Putamen (tissue), 1 donor: ENCODE measurements at regions not wholly inside any gene's neighbourhood (a gene's known extent, or its start where the extent isn't known, plus 50 kb on each side); places are given as distances from the start of the nearest gene placed in this dataset.
"Not testable (repeated sequence)": the region's sequence is repeated elsewhere in the genome, so short reads cannot be mapped to it uniquely, and the experiment has no call there.

Source experiments
- DNase-seq: peaks from one replicate; pipeline ENCODE4 v3.0.0-alpha.2; 2016; ENCODE audit warnings: low spot score

DNA sequence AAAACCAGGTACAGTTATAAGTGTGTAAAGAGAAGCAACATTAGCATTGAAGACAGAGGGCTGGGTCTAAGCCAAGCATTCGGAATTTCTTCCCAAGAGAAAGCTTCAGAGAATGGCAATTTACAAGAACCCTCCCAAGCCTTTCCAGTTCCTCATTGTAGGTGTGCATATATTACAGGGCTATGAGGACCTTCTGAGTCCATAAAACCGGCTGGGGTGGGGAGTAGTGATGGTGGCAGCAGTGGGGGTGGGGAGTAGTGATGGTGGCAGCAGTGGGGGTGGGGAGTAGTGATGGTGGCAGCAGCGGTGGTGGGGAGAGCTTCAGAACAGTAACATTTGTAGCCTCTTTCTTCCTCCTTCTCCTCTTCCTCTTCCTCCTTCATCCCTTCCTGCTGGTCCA, 368.7 kb upstream of the UMPS start:
- DNase-seq: no peak

DNA sequence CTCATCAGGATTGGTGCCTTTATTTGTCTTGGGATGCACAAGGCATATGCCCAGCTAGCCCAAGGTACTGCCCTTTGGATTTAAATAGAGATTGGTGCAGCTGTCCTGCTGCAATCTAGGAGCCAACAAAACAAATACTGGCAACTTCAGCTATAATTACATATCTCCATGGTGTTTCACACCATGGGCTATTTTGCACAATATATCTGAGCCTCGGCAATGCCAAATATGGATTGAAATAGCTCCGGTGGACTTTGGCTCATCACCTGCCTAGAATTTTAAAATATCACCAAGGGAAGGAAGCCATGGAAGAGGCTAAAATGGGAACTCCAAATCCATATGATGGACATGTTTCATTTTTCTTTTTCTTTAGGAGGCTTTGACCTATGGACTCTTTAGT, 367.8 kb upstream of the UMPS start:
- no peak for DNase-seq

DNA sequence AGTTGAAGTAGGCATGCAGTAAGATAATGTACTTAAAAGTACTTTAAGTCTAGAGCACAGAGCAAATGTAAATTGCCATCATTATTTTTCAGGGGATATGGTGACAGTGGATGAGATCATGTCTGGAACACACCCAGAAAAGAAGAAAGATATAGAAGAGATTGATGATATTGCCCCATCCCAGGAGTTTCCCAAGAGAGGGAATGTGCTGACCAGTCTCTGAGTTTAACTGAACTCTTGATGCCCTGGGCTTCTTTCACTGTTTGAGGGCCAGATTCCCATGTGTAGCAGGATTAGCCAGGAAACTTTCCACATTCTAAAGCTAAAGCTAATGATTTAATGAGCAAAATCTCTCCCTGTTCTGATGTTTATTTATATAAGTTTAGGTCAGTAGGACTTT, 366.8 kb upstream of the UMPS start:
- no peak for DNase-seq

DNA sequence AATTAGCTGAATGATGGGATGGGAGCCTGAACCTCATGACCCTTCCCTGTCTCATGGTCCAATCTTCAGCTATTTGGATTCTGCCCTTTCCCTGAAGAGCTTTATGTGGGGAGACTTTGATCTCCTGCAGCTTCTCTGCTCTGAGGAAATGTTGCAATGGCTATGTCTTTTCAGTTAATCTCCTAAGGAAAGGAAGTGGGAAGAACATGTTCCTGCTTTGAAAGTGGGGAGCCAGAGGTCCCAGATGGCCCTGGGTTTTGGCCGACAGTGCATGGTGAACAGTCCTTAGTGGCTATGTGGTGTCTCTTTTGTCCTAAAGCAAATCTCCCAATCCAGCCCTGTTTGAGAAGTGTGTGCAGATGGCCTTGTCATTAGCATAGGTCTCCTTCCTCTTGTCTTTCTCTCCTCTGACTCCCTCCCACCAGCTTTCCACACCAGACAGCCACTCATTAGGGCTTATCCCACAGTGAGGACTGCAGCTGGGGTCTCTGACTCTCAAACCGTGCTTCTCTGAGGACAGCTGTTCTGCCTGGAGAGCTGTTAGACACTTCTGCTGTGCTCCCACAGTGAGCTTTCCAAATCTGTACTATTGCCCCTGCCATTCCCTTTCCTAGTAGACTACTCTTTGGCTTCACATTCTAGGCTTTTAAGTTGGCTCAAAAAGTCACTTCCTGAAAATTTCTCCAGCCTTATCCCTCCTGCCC, 365.8 kb upstream of the UMPS start:
- no peak for DNase-seq

DNA sequence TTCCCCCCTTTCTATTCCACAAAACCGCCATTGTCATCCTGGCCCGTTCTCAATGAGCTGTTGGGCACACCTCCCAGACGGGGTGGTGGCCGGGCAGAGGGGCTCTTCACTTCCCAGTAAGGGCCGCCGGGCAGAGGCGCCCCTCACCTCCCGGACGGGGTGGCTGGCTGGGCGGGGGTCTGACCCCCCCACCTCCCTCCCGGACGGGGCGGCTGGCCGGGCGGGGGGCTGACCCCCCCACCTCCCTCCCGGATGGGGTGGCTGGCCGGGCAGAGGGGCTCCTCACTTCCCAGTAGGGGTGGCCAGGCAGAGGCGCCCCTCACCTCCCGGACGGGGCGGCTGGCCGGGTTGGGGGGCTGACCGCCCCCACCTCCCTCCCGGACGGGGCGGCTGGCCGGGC, 363.6 kb upstream of the UMPS start:
- not testable (repeated sequence) for DNase-seq

DNA sequence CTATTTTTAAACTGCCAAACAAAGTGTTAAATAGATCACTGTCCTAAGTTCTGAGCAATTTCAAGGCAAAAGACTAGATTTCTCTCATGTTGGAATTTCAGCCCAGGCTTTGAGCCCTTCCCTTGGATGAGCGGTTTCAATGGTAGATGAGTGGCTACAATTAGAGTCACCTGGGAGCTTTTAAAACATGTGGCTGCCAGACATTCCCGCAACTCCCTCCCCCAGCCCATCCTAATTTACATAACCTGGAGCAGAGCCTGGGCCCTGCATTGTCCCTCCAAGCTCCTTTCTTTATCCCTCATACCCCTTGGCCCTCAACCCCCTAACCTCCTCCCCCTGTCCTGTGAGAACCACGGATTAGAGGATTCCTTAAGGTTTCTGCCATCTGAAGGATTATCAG, 357.5 kb upstream of the UMPS start:
- no peak for DNase-seq

DNA sequence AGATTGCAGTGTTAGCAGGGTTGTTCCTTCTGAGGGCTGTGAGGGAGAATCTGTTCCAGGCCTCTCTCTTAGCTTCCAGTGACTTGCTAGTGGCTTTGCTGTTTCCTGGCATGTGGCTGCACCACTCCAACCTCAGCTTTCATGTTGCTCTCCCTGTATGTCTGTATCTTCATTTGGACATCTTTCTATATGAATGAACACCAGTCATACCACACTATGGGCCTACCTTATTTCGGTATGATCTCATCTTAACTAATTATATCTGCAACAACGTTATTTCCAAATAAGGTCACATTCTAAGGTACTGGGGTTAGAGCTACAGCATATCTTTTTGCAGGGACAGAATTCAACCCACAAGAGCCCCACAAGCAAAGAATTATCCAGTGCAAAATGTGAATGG, 356.7 kb upstream of the UMPS start:
- no peak for DNase-seq

DNA sequence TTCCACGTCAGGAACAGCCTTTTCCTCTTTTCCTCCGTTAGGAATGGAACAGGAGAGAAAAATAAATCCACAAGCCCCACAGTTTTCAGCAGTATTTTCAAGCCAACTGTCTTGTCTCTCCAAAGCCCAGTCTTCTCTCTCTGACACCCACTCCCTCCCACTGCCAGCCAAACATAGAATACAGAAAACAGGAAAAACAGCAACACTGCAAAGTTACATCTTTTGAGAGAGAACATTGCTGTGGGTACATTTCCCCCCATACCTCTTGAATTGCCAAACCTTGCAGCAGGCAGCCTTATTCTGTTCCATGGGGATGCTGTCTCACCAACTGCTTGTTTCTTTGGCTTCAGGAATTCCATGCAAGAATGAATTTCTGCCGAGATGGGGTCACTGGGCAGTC, 355.7 kb upstream of the UMPS start:
- DNase-seq: no peak

DNA sequence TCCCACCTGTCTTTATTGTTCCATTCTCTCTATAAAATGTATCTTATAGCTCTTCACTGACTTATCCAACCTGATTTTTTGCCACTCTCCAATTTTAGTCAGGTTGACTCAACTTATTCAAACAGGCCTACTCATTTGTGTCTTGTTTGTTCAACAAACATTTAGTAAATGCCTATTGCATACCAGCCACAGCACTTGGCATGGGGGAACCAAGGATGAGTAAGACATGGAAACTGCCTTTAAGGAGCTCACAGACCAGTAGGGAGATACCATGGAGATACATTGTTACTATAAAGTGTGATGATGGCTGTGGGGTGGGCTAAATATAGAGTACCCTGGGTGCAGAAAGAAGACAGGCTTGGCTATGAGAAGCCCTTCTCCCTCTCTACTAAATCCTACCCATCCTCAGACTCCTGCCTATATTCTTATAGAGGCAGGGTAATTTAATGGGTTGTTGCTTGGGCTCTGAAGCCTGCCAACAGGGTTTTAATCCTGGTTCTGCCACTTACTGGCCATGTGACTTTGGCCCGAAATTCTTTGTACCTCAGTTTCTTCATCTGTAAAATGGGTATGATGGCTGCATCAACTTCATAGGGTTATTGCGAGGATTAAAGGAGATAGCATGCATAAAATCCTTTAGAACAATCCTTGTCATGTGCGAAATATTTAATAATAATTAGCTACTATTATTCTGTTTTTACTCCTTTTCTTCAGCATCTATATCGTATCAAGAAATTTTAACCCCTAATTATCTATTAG, 348.5 kb upstream of the UMPS start:
- no peak for DNase-seq

DNA sequence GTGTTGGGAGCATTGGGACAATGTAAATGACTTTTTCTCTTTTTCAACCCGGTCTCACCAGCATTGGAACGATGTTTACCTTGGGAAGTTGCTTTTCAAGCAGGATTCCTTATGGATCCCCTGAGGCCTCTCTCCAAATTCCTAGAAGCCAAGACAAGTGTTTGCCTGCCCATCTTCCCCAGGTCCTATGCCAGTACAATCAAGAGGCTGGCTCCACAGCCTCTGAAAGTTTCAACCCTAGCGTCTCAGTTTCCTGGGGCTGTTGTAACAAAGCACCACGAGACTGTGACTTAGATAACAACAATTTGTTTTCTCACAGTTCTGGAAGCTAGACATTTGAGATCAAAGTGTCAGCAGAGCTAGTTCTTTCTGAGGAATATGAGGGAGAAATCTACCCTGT, 347.2 kb upstream of the UMPS start:
- DNase-seq: no peak

DNA sequence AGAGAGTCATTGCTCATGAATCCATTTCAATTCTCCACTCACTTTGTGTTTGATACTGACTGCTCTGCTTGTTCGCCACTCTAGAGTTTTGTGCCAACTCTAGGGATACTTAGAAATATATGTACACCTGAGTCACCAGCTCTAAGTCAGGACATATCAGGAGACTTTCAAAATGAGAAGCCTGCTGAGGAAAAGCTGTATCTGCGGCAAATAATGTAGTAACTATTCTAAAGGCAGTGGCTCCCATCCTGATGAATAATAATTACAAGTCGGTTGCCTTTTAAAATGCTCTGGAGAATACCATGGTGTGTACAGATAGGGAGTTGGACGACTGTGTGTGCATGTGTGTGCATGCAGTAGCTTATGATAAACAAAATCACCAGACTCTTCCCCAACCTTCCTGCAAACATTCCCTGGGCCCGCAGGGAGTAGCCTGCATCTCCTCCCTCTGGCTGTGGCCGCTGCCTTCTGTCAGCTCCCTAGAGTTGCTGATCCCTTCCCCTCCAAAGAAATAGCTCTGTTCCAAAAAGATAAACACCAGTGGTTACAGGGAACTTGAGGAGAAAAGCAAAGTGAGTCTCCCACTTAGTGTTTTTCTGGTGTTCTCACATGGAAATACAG, 346.3 kb upstream of the UMPS start:
- DNase-seq: no peak

DNA sequence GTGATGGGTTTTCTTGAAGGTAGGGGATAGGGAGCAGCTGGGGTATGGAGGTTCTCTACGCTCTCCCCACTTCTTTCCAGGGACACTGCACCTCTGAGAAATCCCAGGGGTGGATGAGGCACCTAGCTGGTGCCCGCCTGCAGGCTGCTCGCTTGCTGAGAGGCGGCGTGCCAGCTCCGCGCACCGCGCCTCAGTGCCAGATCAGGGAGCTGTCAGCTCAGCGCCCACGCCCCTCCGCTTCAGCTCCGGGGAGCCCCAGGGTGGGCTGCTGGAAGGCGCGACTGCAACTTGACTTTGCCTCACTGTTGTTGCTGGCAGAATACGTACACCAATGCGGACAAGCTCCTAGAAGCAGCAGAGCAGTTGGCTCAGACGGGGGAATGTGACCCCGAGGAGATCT, 345.7 kb upstream of the UMPS start:
- DNase-seq: peak; percentile 73

DNA sequence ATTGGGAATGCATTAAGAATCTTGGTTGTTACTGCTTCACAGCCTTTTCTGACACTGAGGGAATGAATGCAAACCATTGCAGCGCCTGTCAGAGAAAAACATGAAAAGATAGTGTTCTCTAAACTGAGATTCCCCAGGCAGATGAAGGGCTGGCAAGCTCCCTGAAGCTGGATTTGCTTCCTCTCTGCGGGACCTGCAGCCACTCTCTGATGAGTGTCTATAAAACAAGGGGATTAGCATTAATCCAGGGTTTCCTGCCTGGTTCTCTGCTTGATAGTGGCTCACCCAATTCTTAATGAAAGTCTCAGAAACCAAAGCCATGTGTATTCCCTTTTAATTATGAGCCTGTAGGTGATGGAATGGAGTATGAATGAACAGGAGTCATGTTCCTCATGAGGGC, 344.3 kb upstream of the UMPS start:
- DNase-seq: no peak

DNA sequence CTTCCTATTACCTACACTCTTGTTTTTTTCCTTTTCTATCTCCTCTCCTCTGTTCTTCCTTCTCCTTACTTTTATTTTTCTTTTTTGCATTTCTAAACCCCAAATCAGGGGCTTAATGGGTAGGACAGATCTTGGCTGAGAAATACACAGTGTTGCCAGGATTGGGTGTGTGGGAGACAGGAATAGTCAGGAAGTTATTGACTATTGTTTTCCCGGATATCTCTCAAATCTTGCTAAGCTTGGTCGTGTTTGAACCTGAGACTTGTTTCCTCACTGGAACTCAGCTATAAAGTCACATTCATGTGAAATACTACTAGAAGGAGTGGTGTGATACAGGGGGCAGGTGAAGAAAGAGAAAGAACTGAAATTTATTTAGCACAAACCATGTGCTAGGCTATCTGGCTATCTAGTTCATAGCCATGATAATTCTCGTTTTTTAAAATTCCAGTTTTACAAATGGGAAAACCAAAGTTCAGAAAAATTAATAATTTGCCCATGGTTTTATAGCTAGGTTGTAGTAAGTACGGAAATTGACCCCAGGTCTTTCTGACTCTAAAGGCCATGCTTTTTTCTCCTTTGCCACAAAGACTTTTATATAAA, 343.2 kb upstream of the UMPS start:
- no peak for DNase-seq

DNA sequence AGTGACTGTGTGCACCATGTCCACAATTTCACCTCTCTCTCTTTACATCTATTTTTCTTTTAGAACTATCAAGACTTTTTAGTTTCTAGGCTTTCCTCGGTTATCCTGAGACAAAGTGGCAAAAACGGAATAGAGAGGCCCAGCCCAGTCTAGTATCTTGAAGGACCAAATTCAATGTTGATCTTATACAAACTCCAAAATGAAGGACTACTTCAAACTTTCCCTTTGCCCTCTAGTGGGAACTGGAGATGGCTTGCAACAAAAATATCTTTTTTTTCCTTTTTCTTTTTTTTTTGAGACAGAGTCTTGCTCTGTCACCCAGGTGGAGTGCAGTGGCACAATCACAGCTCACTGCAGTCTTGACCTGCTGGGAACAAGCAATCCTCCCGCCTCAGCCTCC, 338.5 kb upstream of the UMPS start:
- no peak for DNase-seq

DNA sequence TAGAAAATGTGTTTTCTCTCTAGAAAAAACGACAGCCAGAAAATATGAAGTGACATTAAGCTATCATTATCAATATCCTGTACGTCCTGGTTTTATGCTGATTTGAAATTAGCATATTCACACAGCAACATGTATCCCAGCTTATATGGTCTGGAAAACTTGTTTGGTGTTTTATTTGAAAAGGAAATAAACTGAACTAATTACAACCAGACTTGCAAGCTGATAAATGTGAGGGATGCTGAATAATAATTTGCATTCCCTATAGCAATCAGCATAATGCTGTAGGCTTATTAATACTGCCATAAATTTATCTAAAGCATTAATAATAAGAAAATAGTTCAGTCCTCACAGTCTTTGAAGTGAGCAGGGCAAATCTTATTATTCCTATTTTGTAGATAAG, 336.9 kb upstream of the UMPS start:
- DNase-seq: no peak

DNA sequence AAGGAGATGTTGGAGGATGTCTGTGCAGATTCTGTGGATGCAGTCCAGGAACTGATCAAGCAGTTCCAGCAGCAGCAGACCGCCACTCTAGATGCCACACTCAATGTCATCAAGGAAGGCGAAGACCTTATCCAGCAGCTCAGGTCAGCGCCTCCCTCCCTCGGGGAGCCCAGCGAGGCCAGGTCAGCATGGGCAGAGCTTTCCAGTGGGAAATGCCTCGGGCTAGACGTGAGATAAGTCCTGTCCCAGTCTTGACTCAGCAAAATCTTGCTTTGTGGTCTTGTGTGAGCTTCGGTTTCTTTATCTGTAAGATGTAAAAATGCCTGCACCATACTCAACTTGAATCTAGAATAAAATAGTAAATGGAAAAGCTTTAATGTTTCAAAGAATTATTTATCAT, 335.1 kb upstream of the UMPS start:
- DNase-seq: no peak

DNA sequence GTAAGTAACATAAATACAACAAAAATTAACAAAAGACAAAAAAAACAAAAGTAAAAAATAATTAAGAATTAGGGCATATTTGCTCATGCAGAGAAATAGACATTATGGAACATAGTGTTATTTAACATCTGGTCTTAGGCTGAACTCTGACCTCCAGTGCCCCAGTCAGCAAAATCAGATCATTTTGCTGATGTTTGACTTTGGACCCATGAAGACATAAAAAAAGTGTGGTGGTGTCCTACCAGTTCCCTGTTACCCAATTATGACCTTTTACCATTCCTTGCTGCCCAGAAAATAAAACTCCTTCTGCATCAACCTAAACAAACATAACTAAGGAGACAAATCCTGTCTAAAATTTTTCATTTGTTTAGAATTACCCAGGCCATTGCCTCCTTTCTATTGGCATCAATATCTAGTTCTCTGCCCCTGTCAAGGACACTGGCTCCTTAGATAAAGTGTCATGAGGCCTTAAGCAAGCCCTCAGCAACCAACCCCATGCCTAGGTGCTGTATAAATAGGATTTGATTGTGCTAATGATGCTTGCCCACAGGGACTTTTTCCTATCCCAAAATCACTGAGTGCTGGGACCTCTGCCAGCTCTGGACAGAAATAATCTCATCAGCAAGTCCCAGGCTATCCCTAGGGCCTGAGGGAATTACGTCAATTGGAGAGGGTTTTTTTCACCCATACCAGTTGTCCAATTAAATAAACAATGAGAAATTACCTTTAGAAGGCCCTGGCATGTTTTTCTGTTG, 334.5 kb upstream of the UMPS start:
- no peak for DNase-seq

DNA sequence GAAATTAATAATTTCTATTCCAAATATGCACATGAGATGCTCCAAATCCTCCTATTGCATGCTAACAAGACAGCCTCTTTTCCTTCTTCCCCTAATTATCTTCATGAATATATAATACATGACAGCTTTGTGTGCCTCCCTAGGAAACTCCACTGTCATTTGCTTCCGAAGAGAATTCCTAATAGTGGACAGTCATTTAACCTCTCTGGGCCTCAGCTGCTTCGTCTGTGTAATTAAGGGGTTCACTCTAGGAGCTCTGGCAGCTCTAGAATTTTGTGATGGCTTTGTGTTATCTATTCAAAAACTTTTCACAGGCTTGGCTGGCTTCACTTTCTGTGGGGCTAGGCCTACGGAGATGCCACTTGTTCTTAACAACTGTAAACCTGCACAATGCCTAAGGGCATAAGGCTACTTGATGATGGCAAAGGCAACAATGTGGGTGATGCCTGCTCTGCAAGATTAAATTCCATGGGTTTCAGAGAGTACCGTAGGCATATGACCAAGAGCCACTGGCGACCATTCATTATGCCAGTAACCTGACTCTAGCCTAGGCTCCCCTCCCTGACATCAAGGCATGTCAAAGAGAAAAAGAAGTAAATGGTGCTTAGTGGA, 333.8 kb upstream of the UMPS start:
- no peak for DNase-seq

DNA sequence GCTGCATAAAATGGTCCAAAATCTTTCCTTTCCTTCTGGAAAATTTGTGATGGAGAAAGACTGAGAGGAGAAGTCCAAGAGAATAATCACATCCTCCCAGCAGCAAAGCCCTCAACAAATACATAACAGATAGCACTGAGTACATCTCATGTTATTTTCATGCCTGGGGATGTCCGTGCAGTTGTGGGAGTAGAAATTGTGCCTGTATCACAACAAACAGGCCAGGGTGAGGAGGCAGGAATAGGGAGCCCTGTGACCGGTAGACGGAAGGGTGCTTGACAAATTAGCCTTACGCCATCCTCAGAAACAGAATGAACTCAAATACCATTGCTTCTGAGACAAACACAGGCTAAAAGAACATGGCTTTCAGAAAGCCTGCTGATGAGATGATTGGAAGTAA, 333.2 kb upstream of the UMPS start:
- no peak for DNase-seq

DNA sequence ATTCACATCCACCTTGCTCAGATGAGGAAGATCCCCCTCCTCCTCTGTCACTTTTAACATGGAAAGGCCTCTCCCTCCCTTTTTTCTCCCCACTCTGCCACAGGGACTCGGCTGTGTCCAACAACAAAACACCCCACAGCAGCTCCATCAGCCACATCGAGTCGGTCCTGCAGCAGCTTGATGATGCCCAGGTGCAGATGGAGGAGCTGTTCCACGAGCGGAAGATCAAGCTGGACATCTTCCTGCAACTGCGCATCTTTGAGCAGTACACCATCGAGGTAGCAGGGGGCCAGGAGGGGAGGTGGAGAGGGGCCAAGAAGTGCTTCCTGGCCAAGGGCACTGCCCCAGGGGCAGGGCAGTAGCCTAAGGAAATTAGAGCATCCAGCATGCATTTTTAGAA, 331.7 kb upstream of the UMPS start:
- no peak for DNase-seq

DNA sequence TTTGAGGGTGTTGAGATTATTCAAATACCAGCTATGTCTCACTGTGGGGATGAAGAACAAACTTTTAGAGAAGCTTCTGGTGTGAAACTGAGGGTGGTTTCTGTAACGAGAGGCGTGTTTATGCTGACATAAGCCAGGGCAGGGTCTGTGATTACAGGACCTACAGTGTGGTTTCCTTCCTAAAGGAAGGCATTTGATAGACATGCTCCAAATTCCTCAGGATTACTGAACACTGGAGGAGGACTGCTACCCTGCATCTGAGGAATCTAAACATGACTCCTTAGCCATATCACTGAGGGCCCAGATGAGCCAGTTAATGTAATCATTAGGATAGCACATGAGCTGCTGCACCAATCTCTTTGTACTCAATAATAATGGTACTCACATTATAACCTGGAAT, 328.4 kb upstream of the UMPS start:
- no peak for DNase-seq
